ENCODE measurements at regions not wholly inside any gene's neighbourhood (a gene's known extent, or its start where the extent isn't known, plus 50 kb on each side); places are given as distances from the start of the nearest gene placed in this dataset.

DNA sequence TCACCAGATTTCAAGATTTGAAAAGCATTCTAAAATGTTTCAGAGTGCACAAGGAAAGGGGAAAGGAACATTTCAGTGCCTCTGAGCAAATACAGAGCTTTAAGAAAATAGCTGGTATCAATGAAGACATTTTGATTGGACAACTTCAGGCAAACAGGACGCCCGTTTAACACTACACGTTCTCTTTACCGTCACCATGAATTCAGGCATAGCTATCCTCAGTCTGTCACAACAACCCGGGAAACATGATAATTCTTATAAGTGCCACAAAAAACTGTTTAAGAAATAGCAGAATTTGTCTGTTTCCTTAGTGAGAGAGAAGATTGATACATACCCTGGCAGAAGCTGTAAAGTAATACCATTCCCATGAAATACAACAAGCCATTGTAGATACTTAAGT lies 392.4 kb upstream of the PDE4D start:
- H3K27ac ChIP-seq (ENCODE audit: low read length) = no peak overlapping the region
- H3K4me3 ChIP-seq (ENCODE audit: low read length) = no peak overlapping the region
- no peaks in the 10 kb centered on the region for H3K4me1 ChIP-seq (ENCODE audit: control insufficient read depth, insufficient read depth, low read length)
- no peak for DNase-seq
- H3K36me3 ChIP-seq (ENCODE audit: control insufficient read depth, insufficient read depth, low read length) = no peaks in the 10 kb centered on the region
- no peaks in the 10 kb centered on the region for H3K27me3 ChIP-seq (ENCODE audit: control insufficient read depth, insufficient read depth, low read length)
- WGBS (ENCODE audit: insufficient coverage) = no CpG with 5 or more reads among the region's 5 CpGs
- H3K9me3 ChIP-seq (replicated peaks; ENCODE audit: control insufficient read depth, low read depth, low read length) = no peaks in the 10 kb centered on the region

DNA sequence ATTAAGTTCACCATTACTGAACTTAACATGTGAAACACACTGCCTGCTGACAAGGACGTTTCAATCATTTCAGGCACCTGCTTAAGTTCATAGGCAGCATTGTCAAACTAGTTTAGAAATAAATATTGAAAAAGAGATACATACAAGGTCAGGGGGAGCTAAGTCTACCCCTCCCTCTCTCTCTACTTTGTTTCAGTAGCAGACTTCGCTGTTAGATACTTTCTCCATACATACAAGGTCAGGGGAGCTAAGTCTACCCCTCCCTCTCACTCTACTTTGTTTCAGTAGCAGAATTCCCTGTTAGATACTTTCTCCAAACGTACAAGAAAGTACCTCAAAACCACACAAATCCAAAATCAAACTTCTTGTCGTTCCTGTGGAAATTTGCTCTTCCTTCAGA lies 387.4 kb upstream of the PDE4D start:
- no peaks in the 10 kb centered on the region for H3K4me1 ChIP-seq (ENCODE audit: control insufficient read depth, insufficient read depth, low read length)
- 48% methylated on average over 2 of the region's 4 CpGs for WGBS (ENCODE audit: insufficient coverage)
- no peak overlapping the region for H3K27ac ChIP-seq (ENCODE audit: low read length)
- no peak for DNase-seq
- H3K9me3 ChIP-seq (replicated peaks; ENCODE audit: control insufficient read depth, low read depth, low read length) = no peaks in the 10 kb centered on the region
- no peak overlapping the region for H3K4me3 ChIP-seq (ENCODE audit: low read length)
- no peaks in the 10 kb centered on the region for H3K36me3 ChIP-seq (ENCODE audit: control insufficient read depth, insufficient read depth, low read length)
- H3K27me3 ChIP-seq (ENCODE audit: control insufficient read depth, insufficient read depth, low read length) = no peaks in the 10 kb centered on the region

DNA sequence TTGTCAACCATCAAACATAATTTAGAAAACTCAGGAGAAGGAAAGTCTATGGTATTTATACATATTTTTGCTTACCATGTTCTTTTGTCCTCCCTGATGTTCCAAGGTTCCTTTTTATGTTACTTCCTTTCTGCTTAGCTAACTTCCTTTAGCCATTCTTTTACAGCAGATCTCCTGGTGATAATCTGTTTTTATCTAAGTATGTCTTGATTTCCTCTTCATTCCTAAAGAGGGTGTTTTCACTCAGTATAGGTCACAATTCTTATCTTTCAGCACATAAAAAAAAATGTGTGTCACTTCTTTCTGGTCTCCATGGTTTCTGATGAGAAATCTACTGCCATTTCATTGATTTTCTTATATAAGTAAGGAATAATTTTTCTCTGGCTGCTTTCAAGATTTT lies 384.4 kb upstream of the PDE4D start:
- Histone ChIP-seq H3K9me3 (replicated peaks; ENCODE audit: control insufficient read depth, low read depth, low read length) (no peaks in the 10 kb centered on the region), H3K36me3 (ENCODE audit: control insufficient read depth, insufficient read depth, low read length) (no peaks in the 10 kb centered on the region), H3K27ac (ENCODE audit: low read length) (no peak overlapping the region), H3K4me1 (ENCODE audit: control insufficient read depth, insufficient read depth, low read length) (no peaks in the 10 kb centered on the region), H3K4me3 (ENCODE audit: low read length) (no peak overlapping the region), H3K27me3 (ENCODE audit: control insufficient read depth, insufficient read depth, low read length) (no peaks in the 10 kb centered on the region)
- no peak for DNase-seq

DNA sequence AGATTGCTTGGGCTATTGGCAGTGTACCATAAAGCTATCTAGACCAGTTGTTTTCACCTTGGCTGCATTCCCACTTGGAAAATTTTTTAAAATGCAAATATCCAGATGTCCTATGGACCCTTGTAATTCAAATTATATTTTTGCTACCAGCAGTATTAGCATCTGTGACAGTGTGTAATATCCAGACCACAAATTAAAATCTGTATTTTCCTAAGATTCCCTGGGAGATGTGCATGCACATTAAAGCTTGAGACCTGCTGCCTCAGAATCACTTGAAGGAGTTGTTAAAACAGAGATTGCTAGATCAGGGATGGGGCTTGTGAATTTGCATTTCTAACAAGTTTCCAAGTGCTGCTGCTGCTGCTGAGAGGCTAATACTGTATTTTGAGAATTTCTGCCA lies 381.2 kb upstream of the PDE4D start:
- DNase-seq = peak; percentile 42
- no peaks in the 10 kb centered on the region for H3K9me3 ChIP-seq (replicated peaks; ENCODE audit: control insufficient read depth, low read depth, low read length)
- H3K4me1 ChIP-seq (ENCODE audit: control insufficient read depth, insufficient read depth, low read length) = no peaks in the 10 kb centered on the region
- no peak overlapping the region for H3K4me3 ChIP-seq (ENCODE audit: low read length)
- no peak overlapping the region for H3K27ac ChIP-seq (ENCODE audit: low read length)
- H3K36me3 ChIP-seq (ENCODE audit: control insufficient read depth, insufficient read depth, low read length) = no peaks in the 10 kb centered on the region
- no peaks in the 10 kb centered on the region for H3K27me3 ChIP-seq (ENCODE audit: control insufficient read depth, insufficient read depth, low read length)

DNA sequence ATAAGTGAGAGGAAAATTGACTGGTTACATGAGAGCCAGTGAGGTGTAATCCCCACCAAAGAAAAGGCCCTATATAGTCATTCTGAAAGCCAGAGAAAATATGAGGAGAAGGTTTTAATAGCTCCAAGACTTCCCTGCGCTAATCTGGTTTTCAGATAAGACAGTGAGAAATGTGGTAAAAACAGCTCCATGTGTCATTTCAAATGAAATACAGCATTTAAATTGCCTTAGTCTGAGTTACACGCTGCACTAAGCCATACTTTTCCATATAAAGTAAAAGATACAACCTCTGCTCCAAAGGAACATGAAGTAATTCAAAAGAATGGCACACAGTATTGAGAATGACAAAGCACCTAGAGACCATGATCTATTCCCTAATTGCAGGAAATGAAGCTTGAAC lies 378.0 kb upstream of the PDE4D start:
- H3K27me3 ChIP-seq (ENCODE audit: control insufficient read depth, insufficient read depth, low read length) = no peaks in the 10 kb centered on the region
- H3K27ac ChIP-seq (ENCODE audit: low read length) = no peak overlapping the region
- no peak for DNase-seq
- H3K4me3 ChIP-seq (ENCODE audit: low read length) = no peak overlapping the region
- no peaks in the 10 kb centered on the region for H3K36me3 ChIP-seq (ENCODE audit: control insufficient read depth, insufficient read depth, low read length)
- no peaks in the 10 kb centered on the region for H3K9me3 ChIP-seq (replicated peaks; ENCODE audit: control insufficient read depth, low read depth, low read length)
- WGBS (ENCODE audit: insufficient coverage) = no CpG with 5 or more reads among the region's 2 CpGs
- no peaks in the 10 kb centered on the region for H3K4me1 ChIP-seq (ENCODE audit: control insufficient read depth, insufficient read depth, low read length)

DNA sequence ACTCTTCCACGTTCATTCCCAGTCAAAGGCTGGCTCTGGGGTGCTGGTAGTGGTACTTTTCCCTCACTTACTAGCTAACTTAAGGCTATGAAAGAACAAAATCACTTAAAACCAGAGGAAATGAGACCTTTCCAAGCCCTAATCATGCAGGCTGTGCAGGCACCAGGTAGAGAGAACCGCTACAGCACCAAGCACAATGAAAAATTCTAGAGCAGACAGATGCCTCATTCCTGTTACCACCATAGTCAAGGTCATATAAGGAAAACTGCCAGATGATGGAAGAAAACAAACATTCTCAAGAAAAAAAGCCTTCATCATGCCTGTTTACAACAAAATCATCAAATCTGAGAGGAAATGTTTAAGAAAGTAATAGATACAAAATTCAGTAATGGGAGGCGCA lies 374.4 kb upstream of the PDE4D start:
- H3K4me1 ChIP-seq (ENCODE audit: control insufficient read depth, insufficient read depth, low read length) = no peaks in the 10 kb centered on the region
- H3K27ac ChIP-seq (ENCODE audit: low read length) = no peak overlapping the region

DNA sequence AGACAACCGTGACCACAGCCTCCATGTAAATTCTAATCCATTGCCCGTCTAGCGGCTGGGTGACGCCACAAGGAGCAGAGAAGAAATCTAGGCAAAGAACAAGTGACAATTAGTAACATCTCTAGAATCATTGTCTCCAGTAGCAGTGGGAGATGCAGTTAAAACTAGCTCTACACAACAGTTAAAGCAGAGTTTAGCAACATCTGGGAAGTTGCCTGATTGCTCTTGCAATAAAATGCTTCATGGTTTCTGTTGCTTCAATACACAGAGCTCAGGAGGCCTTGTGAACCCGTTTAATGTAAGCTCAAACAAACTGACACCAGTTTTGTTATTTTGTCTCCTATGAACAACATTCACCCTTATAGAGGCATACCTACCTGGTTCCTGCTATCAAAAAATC lies 369.8 kb upstream of the PDE4D start:
- no peaks in the 10 kb centered on the region for H3K9me3 ChIP-seq (replicated peaks; ENCODE audit: control insufficient read depth, low read depth, low read length)
- H3K27me3 ChIP-seq (ENCODE audit: control insufficient read depth, insufficient read depth, low read length) = no peaks in the 10 kb centered on the region
- no peak overlapping the region for H3K4me3 ChIP-seq (ENCODE audit: low read length)
- no peak for DNase-seq
- H3K27ac ChIP-seq (ENCODE audit: low read length) = no peak overlapping the region
- H3K36me3 ChIP-seq (ENCODE audit: control insufficient read depth, insufficient read depth, low read length) = no peaks in the 10 kb centered on the region
- no CpG with 5 or more reads among the region's 5 CpGs for WGBS (ENCODE audit: insufficient coverage)
- H3K4me1 ChIP-seq (ENCODE audit: control insufficient read depth, insufficient read depth, low read length) = no peaks in the 10 kb centered on the region

More for the DNA sequence above, 374.4 kb upstream of the PDE4D start:
- Histone ChIP-seq H3K36me3 (ENCODE audit: control insufficient read depth, insufficient read depth, low read length) (no peaks in the 10 kb centered on the region), H3K9me3 (replicated peaks; ENCODE audit: control insufficient read depth, low read depth, low read length) (no peaks in the 10 kb centered on the region), H3K4me3 (ENCODE audit: low read length) (no peak overlapping the region), H3K27me3 (ENCODE audit: control insufficient read depth, insufficient read depth, low read length) (no peaks in the 10 kb centered on the region)
- WGBS (ENCODE audit: insufficient coverage) = no CpG with 5 or more reads among the region's 3 CpGs
- no peak for DNase-seq

DNA sequence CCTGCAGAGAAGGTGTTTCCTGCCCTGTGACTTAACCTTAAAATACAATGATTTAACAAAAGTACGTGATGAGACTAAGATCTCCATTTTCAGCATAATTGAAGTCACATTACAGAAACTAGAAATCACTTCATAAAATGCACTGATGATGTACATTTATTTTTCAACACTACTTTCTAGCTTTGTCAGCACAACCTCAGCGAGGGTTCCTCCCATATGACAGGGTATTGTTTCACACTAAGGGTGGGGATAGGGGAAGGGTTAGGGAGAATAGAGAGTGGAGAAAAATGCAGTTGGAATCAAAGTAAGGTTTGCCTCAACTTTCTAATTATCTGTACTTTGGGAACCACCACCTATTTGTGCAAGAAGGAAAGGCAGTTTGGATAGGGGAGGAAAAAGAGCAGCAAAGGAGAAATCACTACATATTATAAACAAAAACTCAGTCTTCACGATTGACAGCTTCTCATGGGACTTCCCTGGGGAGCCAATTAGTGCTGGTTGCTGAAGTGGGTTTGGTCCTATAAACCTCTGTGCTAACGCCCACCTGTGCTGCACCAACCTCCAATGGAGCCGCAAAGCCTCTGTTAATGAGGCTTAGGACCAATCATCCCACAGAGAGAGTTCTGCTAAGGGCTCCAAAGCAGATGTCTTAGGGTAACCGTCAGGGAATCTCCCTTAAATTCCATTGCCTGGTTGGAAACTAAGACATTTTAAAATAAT lies 369.2 kb upstream of the PDE4D start:
- Histone ChIP-seq H3K27ac (ENCODE audit: low read length) (no peak overlapping the region), H3K4me3 (ENCODE audit: low read length) (no peak overlapping the region), H3K27me3 (ENCODE audit: control insufficient read depth, insufficient read depth, low read length) (no peaks in the 10 kb centered on the region), H3K4me1 (ENCODE audit: control insufficient read depth, insufficient read depth, low read length) (no peaks in the 10 kb centered on the region), H3K36me3 (ENCODE audit: control insufficient read depth, insufficient read depth, low read length) (no peaks in the 10 kb centered on the region), H3K9me3 (replicated peaks; ENCODE audit: control insufficient read depth, low read depth, low read length) (no peaks in the 10 kb centered on the region)
- DNase-seq = no peak
- WGBS (ENCODE audit: insufficient coverage) = 83% methylated on average over 1 of the region's 6 CpGs

DNA sequence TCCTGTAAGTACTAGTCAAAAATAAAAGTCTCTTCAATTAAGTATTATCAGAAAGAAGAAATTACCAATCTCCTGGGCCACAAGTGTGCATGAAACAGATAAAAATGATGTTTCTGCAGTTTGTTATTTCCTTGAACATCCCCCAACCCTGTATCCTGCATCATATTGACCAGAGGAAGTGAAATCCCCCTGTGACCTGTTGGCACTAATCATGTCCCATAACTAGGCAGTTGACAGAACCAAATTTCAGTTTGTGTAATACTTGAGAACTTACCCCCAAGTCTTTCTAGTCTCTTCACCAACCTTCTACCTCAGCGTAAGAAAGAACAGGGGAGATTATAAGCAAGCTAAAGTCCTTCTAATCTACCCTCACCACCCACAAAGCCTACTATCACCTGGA lies 368.2 kb upstream of the PDE4D start:
- H3K4me1 ChIP-seq (ENCODE audit: control insufficient read depth, insufficient read depth, low read length) = no peaks in the 10 kb centered on the region
- no peak overlapping the region for H3K4me3 ChIP-seq (ENCODE audit: low read length)
- H3K27ac ChIP-seq (ENCODE audit: low read length) = no peak overlapping the region
- WGBS (ENCODE audit: insufficient coverage) = no CpG with 5 or more reads among the region's 1 CpG
- no peaks in the 10 kb centered on the region for H3K9me3 ChIP-seq (replicated peaks; ENCODE audit: control insufficient read depth, low read depth, low read length)
- no peak for DNase-seq
- H3K36me3 ChIP-seq (ENCODE audit: control insufficient read depth, insufficient read depth, low read length) = no peaks in the 10 kb centered on the region
- H3K27me3 ChIP-seq (ENCODE audit: control insufficient read depth, insufficient read depth, low read length) = no peaks in the 10 kb centered on the region

DNA sequence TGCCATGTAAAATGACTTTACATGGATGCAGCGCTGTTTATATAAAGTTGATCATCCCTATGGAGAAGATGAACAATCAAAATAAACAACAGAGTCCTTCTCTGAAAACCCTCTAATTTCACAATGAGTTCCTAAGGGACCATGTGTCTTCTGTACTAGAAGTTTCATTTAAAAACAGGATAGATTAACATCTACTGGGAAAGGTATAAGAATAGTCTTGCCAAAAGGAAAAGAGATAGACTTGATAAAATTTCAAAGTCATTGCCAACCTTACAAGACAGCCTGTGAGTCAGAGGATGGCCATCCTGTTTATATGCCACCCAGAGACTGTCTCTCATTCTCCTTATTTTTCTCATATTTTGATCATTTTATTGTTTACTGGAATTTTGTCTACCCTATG lies 367.1 kb upstream of the PDE4D start:
- no CpG with 5 or more reads among the region's 1 CpG for WGBS (ENCODE audit: insufficient coverage)
- H3K4me3 ChIP-seq (ENCODE audit: low read length) = no peak overlapping the region
- no peaks in the 10 kb centered on the region for H3K4me1 ChIP-seq (ENCODE audit: control insufficient read depth, insufficient read depth, low read length)

DNA sequence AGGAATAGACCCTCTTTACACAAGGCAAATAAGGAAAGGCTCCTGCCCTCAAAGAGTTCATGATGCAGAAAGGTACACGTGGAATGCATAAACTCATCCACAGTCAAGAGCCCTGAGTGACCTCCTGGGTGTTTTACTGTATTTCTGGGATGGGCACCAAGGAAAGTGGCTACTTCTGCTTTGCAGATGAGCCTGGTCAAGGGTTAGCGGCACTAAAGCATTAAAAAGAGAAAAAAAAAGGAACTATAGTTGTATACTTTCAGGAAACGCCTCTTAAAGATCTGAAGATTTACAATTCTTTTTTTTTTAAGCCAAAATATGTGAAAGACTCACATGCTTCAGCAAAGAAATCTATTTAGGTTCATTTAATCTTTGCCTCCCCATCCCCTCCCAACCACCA lies 366.2 kb upstream of the PDE4D start:
- peak; percentile 14 for DNase-seq
- H3K4me3 ChIP-seq (ENCODE audit: low read length) = no peak overlapping the region
- no peaks in the 10 kb centered on the region for H3K9me3 ChIP-seq (replicated peaks; ENCODE audit: control insufficient read depth, low read depth, low read length)
- no peaks in the 10 kb centered on the region for H3K27me3 ChIP-seq (ENCODE audit: control insufficient read depth, insufficient read depth, low read length)
- no peaks in the 10 kb centered on the region for H3K4me1 ChIP-seq (ENCODE audit: control insufficient read depth, insufficient read depth, low read length)
- no CpG with 5 or more reads among the region's 3 CpGs for WGBS (ENCODE audit: insufficient coverage)
- H3K27ac ChIP-seq (ENCODE audit: low read length) = no peak overlapping the region
- no peaks in the 10 kb centered on the region for H3K36me3 ChIP-seq (ENCODE audit: control insufficient read depth, insufficient read depth, low read length)

More for the DNA sequence above, 367.1 kb upstream of the PDE4D start:
- no peaks in the 10 kb centered on the region for H3K27me3 ChIP-seq (ENCODE audit: control insufficient read depth, insufficient read depth, low read length)
- no peaks in the 10 kb centered on the region for H3K36me3 ChIP-seq (ENCODE audit: control insufficient read depth, insufficient read depth, low read length)
- DNase-seq = no peak
- no peak overlapping the region for H3K27ac ChIP-seq (ENCODE audit: low read length)
- no peaks in the 10 kb centered on the region for H3K9me3 ChIP-seq (replicated peaks; ENCODE audit: control insufficient read depth, low read depth, low read length)
